ENCODE measurements at regions not wholly inside any gene's neighbourhood (a gene's known extent, or its start where the extent isn't known, plus 50 kb on each side); places are given as distances from the start of the nearest gene placed in this dataset.

- no peak for DNase-seq (ENCODE audit: low read depth, low spot score)
- Histone ChIP-seq H3K79me2 (ENCODE audit: control insufficient read depth, insufficient read depth, low read length) (peaks cover 2% of the 10 kb centered on the region; the same call in 1 of the 2 replicates), H3K9me3 (replicated peaks; ENCODE audit: control insufficient read depth, insufficient read depth, low read length) (peaks cover 4% of the 10 kb centered on the region; the same call in 1 of the 3 replicates), H3K36me3 (ENCODE audit: control insufficient read depth in 2 of 2, insufficient read depth in 2 of 2, low read length in 1 of 2) (no peaks in the 10 kb centered on the region), H3K4me1 (ENCODE audit: control insufficient read depth, insufficient read depth, low read length) (peaks cover 40% of the 10 kb centered on the region), H3K4me3 (peak overlapping the region; percentile 16; the same call in 1 of the 2 replicates), H3K4me2 (ENCODE audit: control insufficient read depth, insufficient read depth) (peak overlapping the region; percentile 72; the same call in 1 of the 2 replicates), H3K27ac (ENCODE audit: control insufficient read depth, insufficient read depth) (peak overlapping the region; percentile 95), H2AFZ (ENCODE audit: control insufficient read depth, low read depth, low read length) (peak overlapping the region; percentile 88), H3K27me3 (replicated peaks in 1 of 2; ENCODE audit: control insufficient read depth in 2 of 2, insufficient read depth in 2 of 2, low read length in 1 of 2) (no peaks in the 10 kb centered on the region), H3K9ac (ENCODE audit: control insufficient read depth, insufficient read depth, low read length) (peak overlapping the region; percentile 40; the same call in 1 of the 2 replicates), H4K20me1 (ENCODE audit: control insufficient read depth, insufficient read depth) (no peaks in the 10 kb centered on the region)
- BruUV-seq (replicated peaks), result no TSS peak
- ChIA-PET SMC1A (ENCODE audit: uncharacterized antibody, unreplicated experiment) (interaction anchor here (0.7 to 9.8 kb wide), 13 partner anchors 9 to 1914 kb away, joined by 3 to 244 read pairs (median 4); partner anchors contain the start of gene MRPL19), RAD21 (ENCODE audit: unreplicated experiment) (interaction anchor here (1.1 to 8.6 kb wide), 8 partner anchors 7 to 370 kb away, joined by 3 to 147 read pairs (median 30); no protein-coding TSS in a partner anchor), POLR2A (interaction anchor here (1.2 to 8.3 kb wide), 3 partner anchors 11 to 23 kb away, joined by 3 to 157 read pairs (median 8); no protein-coding TSS in a partner anchor), CTCF (interaction anchor here (0.6 to 8.3 kb wide), 8 partner anchors 15 to 507 kb away, joined by 3 to 235 read pairs (median 4); no protein-coding TSS in a partner anchor)
- in situ Hi-C loops (cut with MboI) (no loop called here), intact Hi-C loops (cut with micrococcal nuclease; ENCODE audit: unreplicated experiment) (no loop called here)
- no peak for ATAC-seq
- WGBS (ENCODE audit: insufficient coverage, insufficient replicate concordance, low lambda C conversion rate, missing lambda C conversion rate), result 96% methylated on average over 2 of the region's 2 CpGs
- FAIRE-seq, result no peak
- no peak for TF ChIP-seq BHLHE40 (IDR thresholded peaks at IDR 0.05; ENCODE audit: borderline replicate concordance in 1 of 2, low read depth in 2 of 2, low read length in 1 of 2)
- no peak for TF ChIP-seq STAT3 (IDR thresholded peaks at IDR 0.05; ENCODE audit: low read depth, low read length)
- TF ChIP-seq, protein P1, sequence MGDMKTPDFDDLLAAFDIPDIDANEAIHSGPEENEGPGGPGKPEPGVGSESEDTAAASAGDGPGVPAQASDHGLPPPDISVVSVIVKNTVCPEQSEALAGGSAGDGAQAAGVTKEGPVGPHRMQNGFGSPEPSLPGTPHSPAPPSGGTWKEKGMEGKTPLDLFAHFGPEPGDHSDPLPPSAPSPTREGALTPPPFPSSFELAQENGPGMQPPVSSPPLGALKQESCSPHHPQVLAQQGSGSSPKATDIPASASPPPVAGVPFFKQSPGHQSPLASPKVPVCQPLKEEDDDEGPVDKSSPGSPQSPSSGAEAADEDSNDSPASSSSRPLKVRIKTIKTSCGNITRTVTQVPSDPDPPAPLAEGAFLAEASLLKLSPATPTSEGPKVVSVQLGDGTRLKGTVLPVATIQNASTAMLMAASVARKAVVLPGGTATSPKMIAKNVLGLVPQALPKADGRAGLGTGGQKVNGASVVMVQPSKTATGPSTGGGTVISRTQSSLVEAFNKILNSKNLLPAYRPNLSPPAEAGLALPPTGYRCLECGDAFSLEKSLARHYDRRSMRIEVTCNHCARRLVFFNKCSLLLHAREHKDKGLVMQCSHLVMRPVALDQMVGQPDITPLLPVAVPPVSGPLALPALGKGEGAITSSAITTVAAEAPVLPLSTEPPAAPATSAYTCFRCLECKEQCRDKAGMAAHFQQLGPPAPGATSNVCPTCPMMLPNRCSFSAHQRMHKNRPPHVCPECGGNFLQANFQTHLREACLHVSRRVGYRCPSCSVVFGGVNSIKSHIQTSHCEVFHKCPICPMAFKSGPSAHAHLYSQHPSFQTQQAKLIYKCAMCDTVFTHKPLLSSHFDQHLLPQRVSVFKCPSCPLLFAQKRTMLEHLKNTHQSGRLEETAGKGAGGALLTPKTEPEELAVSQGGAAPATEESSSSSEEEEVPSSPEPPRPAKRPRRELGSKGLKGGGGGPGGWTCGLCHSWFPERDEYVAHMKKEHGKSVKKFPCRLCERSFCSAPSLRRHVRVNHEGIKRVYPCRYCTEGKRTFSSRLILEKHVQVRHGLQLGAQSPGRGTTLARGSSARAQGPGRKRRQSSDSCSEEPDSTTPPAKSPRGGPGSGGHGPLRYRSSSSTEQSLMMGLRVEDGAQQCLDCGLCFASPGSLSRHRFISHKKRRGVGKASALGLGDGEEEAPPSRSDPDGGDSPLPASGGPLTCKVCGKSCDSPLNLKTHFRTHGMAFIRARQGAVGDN (IDR thresholded peaks at IDR 0.05), result no peak
- no peak for TF ChIP-seq MYC (IDR thresholded peaks at IDR 0.05; ENCODE audit: insufficient read depth, insufficient read length, insufficient replicate concordance, low read length, severe bottlenecking)
- TF ChIP-seq CREM (IDR thresholded peaks at IDR 0.05; ENCODE audit: low read depth), result no peak
- no peak for TF ChIP-seq NFIC (IDR thresholded peaks at IDR 0.05; ENCODE audit: low read depth, low read length)
- TF ChIP-seq, protein P2, sequence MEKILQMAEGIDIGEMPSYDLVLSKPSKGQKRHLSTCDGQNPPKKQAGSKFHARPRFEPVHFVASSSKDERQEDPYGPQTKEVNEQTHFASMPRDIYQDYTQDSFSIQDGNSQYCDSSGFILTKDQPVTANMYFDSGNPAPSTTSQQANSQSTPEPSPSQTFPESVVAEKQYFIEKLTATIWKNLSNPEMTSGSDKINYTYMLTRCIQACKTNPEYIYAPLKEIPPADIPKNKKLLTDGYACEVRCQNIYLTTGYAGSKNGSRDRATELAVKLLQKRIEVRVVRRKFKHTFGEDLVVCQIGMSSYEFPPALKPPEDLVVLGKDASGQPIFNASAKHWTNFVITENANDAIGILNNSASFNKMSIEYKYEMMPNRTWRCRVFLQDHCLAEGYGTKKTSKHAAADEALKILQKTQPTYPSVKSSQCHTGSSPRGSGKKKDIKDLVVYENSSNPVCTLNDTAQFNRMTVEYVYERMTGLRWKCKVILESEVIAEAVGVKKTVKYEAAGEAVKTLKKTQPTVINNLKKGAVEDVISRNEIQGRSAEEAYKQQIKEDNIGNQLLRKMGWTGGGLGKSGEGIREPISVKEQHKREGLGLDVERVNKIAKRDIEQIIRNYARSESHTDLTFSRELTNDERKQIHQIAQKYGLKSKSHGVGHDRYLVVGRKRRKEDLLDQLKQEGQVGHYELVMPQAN (conservative IDR thresholded peaks at IDR 0.05), result no peak
- TF ChIP-seq ZNF217 (IDR thresholded peaks at IDR 0.05), result no peak
- TF ChIP-seq RAD51 (IDR thresholded peaks at IDR 0.05), result no peak
- no peak for TF ChIP-seq USF2 (IDR thresholded peaks at IDR 0.05; ENCODE audit: borderline replicate concordance, low read depth, low read length)
- no peak for TF ChIP-seq NFYA (IDR thresholded peaks at IDR 0.05; ENCODE audit: borderline replicate concordance, low read depth, low read length)
- TF ChIP-seq, protein P3, sequence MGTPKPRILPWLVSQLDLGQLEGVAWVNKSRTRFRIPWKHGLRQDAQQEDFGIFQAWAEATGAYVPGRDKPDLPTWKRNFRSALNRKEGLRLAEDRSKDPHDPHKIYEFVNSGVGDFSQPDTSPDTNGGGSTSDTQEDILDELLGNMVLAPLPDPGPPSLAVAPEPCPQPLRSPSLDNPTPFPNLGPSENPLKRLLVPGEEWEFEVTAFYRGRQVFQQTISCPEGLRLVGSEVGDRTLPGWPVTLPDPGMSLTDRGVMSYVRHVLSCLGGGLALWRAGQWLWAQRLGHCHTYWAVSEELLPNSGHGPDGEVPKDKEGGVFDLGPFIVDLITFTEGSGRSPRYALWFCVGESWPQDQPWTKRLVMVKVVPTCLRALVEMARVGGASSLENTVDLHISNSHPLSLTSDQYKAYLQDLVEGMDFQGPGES (IDR thresholded peaks at IDR 0.05), result no peak
Measured at GRCh38 chr2:75428060-75428459, 132.7 kb downstream of the EVA1A start.

All from GM12878 (cell line).